Posterior cingulate gyrus (tissue), 11 donors: ENCODE measurements at regions not wholly inside any gene's neighbourhood (a gene's known extent, or its start where the extent isn't known, plus 50 kb on each side); places are given as distances from the start of the nearest gene placed in this dataset.
"Not testable (repeated sequence)": the region's sequence is repeated elsewhere in the genome, so short reads cannot be mapped to it uniquely, and the experiment has no call there.

ENCODE experiments used
- DNase-seq, 10 donors: peaks; one replicate each; pipeline versions ENCODE4 v3.0.0 to v3.0.0-alpha.2; 2020 to 2021; ENCODE audit warnings: mixed read lengths in 3 of 10
- intact Hi-C: fragments of 100-400 bp; cut with DNase I; formaldehyde crosslinking; loops from one replicate; pipeline ENCODE4 v1.15.1; 2023

- intact Hi-C loops, result no loop called here
Observed at GRCh38 chr3:22621205-22621809, 581.8 kb upstream of the UBE2E2 start.

DNA sequence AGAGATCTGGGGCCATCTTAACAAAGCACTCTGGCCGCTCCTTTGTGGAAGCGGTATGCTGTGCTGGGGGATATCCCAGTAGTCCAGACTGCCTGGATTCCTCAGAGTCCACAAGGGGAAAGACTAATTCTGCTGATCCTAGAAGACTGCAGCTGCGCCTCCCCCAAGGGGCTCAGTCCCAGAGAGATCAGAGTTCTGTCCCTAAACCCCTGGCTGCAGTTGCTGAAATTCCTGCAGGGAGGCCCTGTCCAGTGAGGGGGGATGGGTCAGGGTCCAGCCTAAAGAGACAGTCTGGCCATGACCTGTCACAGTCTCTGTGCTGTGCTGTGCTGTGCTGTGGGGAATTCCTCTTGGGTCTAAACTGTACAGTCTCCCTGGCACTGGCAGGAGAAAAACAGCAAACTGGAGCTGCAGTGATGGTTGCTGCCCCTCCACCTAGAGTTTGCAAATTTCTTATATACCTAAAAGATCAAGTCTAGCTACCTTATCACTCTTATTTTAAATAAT is 575.1 kb upstream of the UBE2E2 start:
- intact Hi-C loops, result no loop called here

More at GRCh38 chr3:22621205-22621809, 581.8 kb upstream of the UBE2E2 start:
- DNase-seq, result no peak

DNA sequence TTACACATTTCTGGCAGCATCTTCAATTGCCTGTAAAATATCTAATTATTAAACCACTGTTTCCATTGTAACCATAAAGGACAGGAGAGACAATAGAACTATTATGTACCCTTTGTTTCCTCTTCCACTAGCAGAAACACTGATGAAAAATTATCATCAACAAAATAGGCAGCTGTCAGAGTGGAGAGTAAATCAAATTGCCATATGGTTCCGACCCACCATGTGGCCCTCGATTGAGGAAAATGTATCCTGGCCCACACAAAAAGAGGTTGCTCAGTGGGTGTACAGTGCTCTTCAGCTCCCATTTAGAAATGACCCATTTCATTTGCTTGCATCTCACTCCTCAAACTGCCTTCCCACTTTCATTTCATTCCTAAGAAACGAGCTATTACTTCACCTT is 570.6 kb upstream of the UBE2E2 start:
- no peak for DNase-seq
- intact Hi-C loops, result no loop called here

More for the DNA sequence above, 575.1 kb upstream of the UBE2E2 start:
- peak in 1 of 10 donors; percentile 17 for DNase-seq

- no peak for DNase-seq
- intact Hi-C loops, result no loop called here
Observed at GRCh38 chr3:22634433-22634832, 568.7 kb upstream of the UBE2E2 start.

- intact Hi-C loops, result no loop called here
- no peak for DNase-seq
Observed at GRCh38 chr3:22659651-22660475, 543.3 kb upstream of the UBE2E2 start.

GRCh38 chr3:22660606-22661005 is 542.5 kb upstream of the UBE2E2 start:
- DNase-seq, result no peak
- intact Hi-C loops, result no loop called here

DNA sequence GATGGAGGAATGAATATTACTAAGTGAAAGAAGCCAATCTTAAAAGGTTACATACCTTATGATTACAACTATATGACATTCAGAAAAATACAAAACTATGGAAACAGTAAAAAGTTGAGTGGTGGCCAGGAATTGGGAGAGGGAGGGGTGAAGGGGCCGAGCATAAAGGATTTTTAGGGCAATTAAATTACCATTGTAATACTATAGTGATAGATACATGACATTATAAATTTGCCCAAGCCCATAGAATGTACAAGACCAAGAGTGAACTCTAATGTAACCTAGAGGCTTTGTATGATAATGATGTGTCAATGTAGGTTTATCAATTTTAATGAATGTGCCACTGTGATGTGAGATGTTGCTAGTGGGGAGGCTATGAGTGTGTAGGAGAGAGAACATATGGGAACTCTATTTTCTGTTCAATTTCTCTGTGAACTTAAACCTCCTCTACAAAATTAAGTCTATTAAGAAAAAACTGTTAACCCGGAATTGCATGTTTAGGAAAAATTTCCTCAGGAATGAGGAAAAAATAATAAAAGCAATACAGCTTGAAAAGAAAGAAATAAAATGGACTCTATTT is 541.9 kb upstream of the UBE2E2 start:
- intact Hi-C loops, result no loop called here
- DNase-seq, result no peak

DNA sequence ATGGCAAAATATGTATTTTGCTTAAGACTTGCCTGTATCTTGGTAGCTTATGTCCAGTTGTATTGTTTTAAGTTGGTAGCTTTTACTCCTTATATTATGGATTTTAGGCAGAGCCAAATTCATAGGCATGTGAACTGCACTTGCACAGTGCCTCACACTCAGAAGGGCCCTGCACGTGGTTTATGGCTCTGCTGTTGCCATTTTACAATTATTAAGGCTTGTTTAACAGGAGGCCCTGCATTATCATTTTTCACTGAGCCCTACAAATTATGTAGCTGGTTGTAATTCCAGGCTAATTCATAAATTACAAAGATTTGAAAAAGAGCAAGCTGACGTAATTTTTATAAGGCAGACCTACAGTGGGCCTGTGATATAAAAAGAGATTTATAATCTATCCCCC is 537.6 kb upstream of the UBE2E2 start:
- DNase-seq, result no peak
- intact Hi-C loops, result no loop called here

GRCh38 chr3:22666736-22667135 is 536.4 kb upstream of the UBE2E2 start:
- DNase-seq, result no peak
- intact Hi-C loops, result no loop called here

DNA sequence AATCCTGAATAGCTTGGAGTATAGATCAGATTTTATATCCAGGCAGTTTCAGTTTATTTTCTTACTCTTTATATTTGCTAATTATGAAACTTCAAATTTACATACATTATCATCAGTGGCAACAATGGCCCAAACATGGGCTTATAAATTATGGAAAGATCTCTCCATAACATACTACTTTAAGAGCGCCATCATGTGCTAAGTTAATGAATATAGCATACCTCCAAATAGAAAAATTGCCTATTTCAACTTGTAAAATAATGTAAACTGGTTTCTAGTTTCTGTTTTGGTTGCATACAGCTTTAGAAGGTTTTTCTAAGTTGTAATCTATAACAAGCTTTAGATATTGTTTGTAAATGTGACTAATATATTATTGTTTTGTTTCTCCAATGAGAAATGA is 531.3 kb upstream of the UBE2E2 start:
- intact Hi-C loops, result no loop called here
- no peak for DNase-seq

GRCh38 chr3:22684739-22685138 is 518.4 kb upstream of the UBE2E2 start:
- DNase-seq, result no peak
- intact Hi-C loops, result no loop called here

DNA sequence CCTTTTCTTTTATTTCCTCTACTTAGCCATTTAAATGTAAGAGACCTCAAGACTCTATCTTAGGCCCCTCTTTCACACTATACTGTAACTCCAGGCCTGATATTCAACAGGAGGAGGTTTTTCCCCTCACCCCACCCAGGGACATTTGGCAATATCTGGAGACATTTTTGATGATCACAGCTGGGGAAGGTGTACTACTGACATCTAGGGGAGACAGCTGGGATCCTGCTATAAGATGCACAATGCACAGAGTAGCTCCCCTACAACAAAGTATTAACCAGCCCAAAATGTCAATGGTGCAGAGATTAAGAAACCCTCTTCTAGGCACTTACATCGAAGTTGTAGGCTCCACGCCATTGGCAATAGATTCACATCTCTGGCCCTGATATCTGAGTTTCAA is 517.5 kb upstream of the UBE2E2 start:
- intact Hi-C loops, result no loop called here
- DNase-seq, result no peak

DNA sequence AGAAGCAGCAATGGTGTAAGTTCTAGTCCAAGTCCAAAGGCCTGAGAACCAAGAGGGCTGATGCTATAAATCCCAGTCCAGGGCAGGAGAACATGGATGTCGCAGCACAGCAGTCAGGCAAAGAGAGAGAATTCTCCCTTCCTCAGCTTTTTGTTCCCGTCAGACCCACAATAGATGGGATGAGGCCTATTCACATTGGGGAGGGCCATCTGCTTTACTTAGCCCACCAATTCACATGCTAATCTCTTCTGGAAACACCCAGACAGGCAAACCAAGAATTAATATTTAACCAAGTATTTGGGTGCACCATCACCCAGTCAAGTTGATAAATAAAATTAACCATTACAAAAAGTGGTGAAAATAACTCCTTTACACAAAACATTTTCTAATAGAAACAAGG is 511.7 kb upstream of the UBE2E2 start:
- intact Hi-C loops, result no loop called here
- DNase-seq, result no peak

- intact Hi-C loops, result no loop called here
- DNase-seq, result no peak
Observed at GRCh38 chr3:22691856-22692628, 511.1 kb upstream of the UBE2E2 start.

GRCh38 chr3:22700876-22701275 is 502.3 kb upstream of the UBE2E2 start:
- intact Hi-C loops, result no loop called here
- no peak for DNase-seq

GRCh38 chr3:22704166-22704565 is 499.0 kb upstream of the UBE2E2 start:
- intact Hi-C loops, result no loop called here

DNA sequence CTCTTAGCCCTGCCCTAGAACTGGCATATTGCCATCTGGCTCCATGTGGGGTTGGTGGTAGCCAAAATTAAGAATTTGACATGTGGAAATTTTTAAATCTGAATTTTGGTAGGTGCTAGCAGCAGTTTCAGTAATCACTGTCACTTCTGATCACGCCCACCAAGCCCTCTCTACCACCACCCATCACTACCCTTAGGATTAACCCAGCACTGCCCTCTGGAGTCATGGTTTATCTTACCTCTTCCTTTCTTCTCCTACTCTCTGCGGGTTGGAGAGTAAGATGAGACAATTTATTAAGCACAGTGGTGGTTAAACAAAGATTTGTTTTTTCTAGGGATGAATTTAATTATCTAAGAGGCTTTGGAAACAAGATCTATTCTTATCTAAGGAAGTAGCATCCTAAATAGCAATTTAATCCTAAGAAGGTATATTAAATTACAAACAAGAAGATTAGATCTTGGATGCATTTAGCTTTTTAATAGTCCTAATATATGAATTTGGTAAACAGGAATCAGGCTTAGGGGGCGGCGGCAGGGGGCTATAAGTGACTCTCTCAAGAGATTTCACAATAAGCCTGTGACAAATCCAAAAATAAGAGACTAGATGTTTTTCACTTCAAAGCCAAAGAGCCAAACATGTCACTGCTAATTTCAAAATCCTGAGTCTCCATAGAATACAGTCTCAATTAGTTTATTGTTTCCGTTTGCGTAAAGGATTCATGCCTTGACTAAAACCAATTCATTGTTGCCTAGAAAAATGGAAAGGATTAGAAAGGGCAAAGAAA is 498.4 kb upstream of the UBE2E2 start:
- intact Hi-C loops, result no loop called here
- DNase-seq, result no peak

More at GRCh38 chr3:22704166-22704565, 499.0 kb upstream of the UBE2E2 start:
- DNase-seq, result no peak

DNA sequence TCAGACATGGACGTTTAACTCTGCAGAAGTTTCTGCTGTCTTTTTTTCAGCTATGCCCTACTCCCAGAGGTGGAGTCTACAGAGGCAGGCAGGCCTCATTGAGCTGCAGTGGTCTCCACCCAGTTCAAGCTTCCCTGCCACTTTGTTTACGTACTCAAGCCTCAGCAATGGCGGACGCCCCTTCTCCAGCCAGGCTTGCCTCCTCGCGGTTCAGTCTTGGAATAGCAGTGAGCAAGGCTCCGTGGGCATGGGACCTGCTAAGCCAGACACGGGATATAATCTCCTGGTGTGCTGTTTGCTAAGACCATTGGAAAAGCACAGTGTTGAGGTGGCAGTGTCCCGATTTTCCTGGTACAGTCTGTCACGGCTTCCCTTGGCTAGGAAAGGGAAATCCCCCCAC is 496.2 kb upstream of the UBE2E2 start:
- peak in 2 of 10 donors; percentile 55 to 67 for DNase-seq
- intact Hi-C loops, result not testable (repeated sequence)

GRCh38 chr3:22713936-22714335 is 489.2 kb upstream of the UBE2E2 start:
- DNase-seq, result no peak

GRCh38 chr3:22714749-22715148 is 488.4 kb upstream of the UBE2E2 start:
- intact Hi-C loops, result no loop called here
- no peak for DNase-seq

More at GRCh38 chr3:22713936-22714335, 489.2 kb upstream of the UBE2E2 start:
- intact Hi-C loops, result no loop called here
